A549 (cell line): ENCODE measurements at regions not wholly inside any gene's neighbourhood (a gene's known extent, or its start where the extent isn't known, plus 50 kb on each side); places are given as distances from the start of the nearest gene placed in this dataset.

Experiments used
- ATAC-seq, 2 experiments: fragments of 200-7000 bp in 1 of 2; fragments of >200 bp in 1 of 2; cut with Nextera tagmentation in 1 of 2; cut with Tn5 transposase in 1 of 2; 3 replicates each; pipeline versions ENCODE4 v1.8.0 to v1.9.1; 2018 to 2020; ENCODE audit warnings: mild to moderate bottlenecking in 1 of 2, moderate library complexity in 1 of 2
- CTCF ChIA-PET: fragments of 300-600 bp; sonication (Branson Sonifier 250); formaldehyde crosslinking; extraction: SDS; loops from one replicate; lab custom pipeline; 2021; ENCODE audit warnings: antibody characterized with exemption, inconsistent platforms; lab: Yijun Ruan, JAX
- POLR2A ChIA-PET: fragments of 350-600 bp; formaldehyde crosslinking; extraction: SDS; loops from one replicate; lab custom pipeline; 2021; ENCODE audit warnings: antibody characterized with exemption, inconsistent platforms; lab: Yijun Ruan, JAX
- DNase-seq, 2 experiments: peaks; one replicate each; pipeline versions ENCODE4 v3.0.0 to v3.0.0-alpha.2; 2011 to 2016; ENCODE audit warnings: low read depth in 1 of 2, low spot score in 1 of 2
- FAIRE-seq: peaks from 2 replicates; lab custom pipeline; 2011; peaks lifted over from hg19 to GRCh38; lab: Jason Lieb, UNC
- H3K27ac ChIP-seq, 2 experiments: fragments of >200 bp; sonication (Bioruptor Twin); formaldehyde crosslinking; 3 replicates each; pipeline ENCODE4 v1.5.1; 2016 to 2017
- H3K4me1 ChIP-seq: fragments of >200 bp; sonication (Bioruptor Twin); formaldehyde crosslinking; 3 replicates; pipeline ENCODE4 v1.6.1; 2016
- H3K4me2 ChIP-seq: fragments of >200 bp; sonication (Bioruptor Twin); formaldehyde crosslinking; 3 replicates; pipeline ENCODE4 v1.6.1; 2016
- H3K4me3 ChIP-seq: fragments of >200 bp; sonication (Bioruptor Twin); formaldehyde crosslinking; 3 replicates; pipeline ENCODE4 v1.5.1; 2016
- H3K9me3 ChIP-seq: fragments of >200 bp; sonication (Bioruptor Twin); formaldehyde crosslinking; 3 replicates; pipeline ENCODE4 v1.6.1; 2016
- CEBPB ChIP-seq, 2 experiments: fragments of >200 bp in 1 of 2; sonication (Bioruptor Twin) in 1 of 2; formaldehyde crosslinking in 1 of 2; IDR thresholded peaks; 2 replicates each; pipeline ENCODE4 v1.6.1; 2012 to 2016
- FOSB ChIP-seq: fragments of 250-450 bp; sonication (Bioruptor Pico); IDR thresholded peaks from 2 replicates; pipeline ENCODE4 v1.5.0; 2020; ENCODE audit warnings: mild to moderate bottlenecking, moderate library complexity
- FOSL2 ChIP-seq, 2 experiments: fragments of 450-650 bp in 1 of 2; fragments of >200 bp in 1 of 2; sonication (Bioruptor Twin) in 1 of 2; formaldehyde crosslinking; IDR thresholded peaks; 2 replicates each; pipeline versions ENCODE4 v1.5.0 to v1.6.1; 2016 to 2020; ENCODE audit warnings: mild to moderate bottlenecking in 1 of 2, moderate library complexity in 1 of 2
- GATA3 ChIP-seq: IDR thresholded peaks from 2 replicates; pipeline ENCODE4 v1.6.1; 2012; ENCODE audit warnings: borderline replicate concordance
- HDAC2 ChIP-seq: fragments of 200-600 bp; sonication (generic); IDR thresholded peaks from 2 replicates; pipeline ENCODE4 v1.6.1; 2016
- HEYL ChIP-seq: fragments of 250-450 bp; sonication (Bioruptor Pico); IDR thresholded peaks from 2 replicates; pipeline ENCODE4 v1.8.0; 2021; ENCODE audit warnings: mild to moderate bottlenecking, moderate library complexity
- HOXA7 ChIP-seq: fragments of 250-450 bp; sonication (Bioruptor Pico); IDR thresholded peaks from 2 replicates; pipeline ENCODE4 v1.5.0; 2020; ENCODE audit warnings: mild to moderate bottlenecking, moderate library complexity
- HOXB13 ChIP-seq: fragments of 250-450 bp; sonication (Bioruptor Pico); IDR thresholded peaks from 2 replicates; pipeline ENCODE4 v1.5.0; 2020; ENCODE audit warnings: low read depth, mild to moderate bottlenecking, moderate library complexity
- JUNB ChIP-seq: fragments of >200 bp; sonication (Bioruptor Twin); formaldehyde crosslinking; IDR thresholded peaks from 2 replicates; pipeline ENCODE4 v1.6.1; 2016
- MAFK ChIP-seq: fragments of 450-650 bp; IDR thresholded peaks from 2 replicates; pipeline ENCODE4 v1.6.1; 2014; ENCODE audit not compliant: partially characterized antibody
- MAZ ChIP-seq: fragments of 150-350 bp; IDR thresholded peaks from 2 replicates; pipeline ENCODE4 v1.6.1; 2014; ENCODE audit warnings: antibody characterized with exemption, low read depth, low read length, borderline replicate concordance
- POLR2A ChIP-seq: IDR thresholded peaks from 2 replicates; pipeline ENCODE4 v1.6.1; 2012; ENCODE audit warnings: mild to moderate bottlenecking, low read length
- SMC3 ChIP-seq: fragments of >200 bp; sonication (Bioruptor Twin); formaldehyde crosslinking; IDR thresholded peaks from 3 replicates; pipeline ENCODE4 v1.6.1; 2018; ENCODE audit warnings: inconsistent platforms
- ZFP36 ChIP-seq: fragments of 450-650 bp; IDR thresholded peaks from 2 replicates; pipeline ENCODE4 v1.6.1; 2014; ENCODE audit warnings: borderline replicate concordance; ENCODE audit not compliant: partially characterized antibody
- ZSCAN20 ChIP-seq: fragments of 250-450 bp; sonication (Bioruptor Pico); IDR thresholded peaks from 2 replicates; pipeline ENCODE4 v1.8.0; 2022; ENCODE audit warnings: mild to moderate bottlenecking, moderate library complexity
- WGBS: methylation state at CpG from one replicate; pipeline ENCODE4 v1.1.6; 2017; ENCODE audit errors: missing lambda C conversion rate; 5-methylcytosine and 5-hydroxymethylcytosine counted together
- TF ChIP-seq, protein P1 (sequence below): fragments of 250-450 bp; sonication (Bioruptor Pico); IDR thresholded peaks from 2 replicates; pipeline ENCODE4 v1.5.0; 2021; ENCODE audit warnings: mild to moderate bottlenecking, moderate library complexity, borderline replicate concordance
- TF ChIP-seq, protein P2 (sequence below): fragments of 150-350 bp; IDR thresholded peaks from 2 replicates; pipeline ENCODE4 v1.6.1; 2014; ENCODE audit warnings: low read depth, mild to moderate bottlenecking, low read length
- TF ChIP-seq, protein P3 (sequence below): fragments of >200 bp; sonication (Bioruptor Twin); formaldehyde crosslinking; IDR thresholded peaks from 3 replicates; pipeline ENCODE4 v1.6.1; 2016

DNA sequence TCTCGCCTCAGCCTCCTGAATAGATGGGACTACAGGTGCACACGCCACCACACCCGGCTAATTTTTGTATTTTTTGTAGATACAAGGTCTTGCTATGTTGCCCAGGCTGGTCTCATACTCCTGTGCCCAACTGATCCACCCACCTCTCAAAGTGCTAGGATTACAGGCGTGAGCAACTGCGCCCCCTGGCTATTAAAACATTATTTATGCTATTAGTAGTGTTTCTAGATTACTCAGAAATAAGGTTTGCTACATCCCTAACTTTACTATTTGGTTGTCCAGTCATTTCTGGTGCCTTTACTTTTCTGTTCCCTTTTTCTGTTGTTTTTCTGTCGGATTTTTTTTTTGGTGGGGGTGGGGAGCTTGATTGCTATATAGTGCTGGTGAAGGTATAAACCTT lies 393.6 kb upstream of the TPM1 start (continued):
- no peak for TF ChIP-seq HEYL (CRISPR knock-in tag)
- no peak for TF ChIP-seq HDAC2

DNA sequence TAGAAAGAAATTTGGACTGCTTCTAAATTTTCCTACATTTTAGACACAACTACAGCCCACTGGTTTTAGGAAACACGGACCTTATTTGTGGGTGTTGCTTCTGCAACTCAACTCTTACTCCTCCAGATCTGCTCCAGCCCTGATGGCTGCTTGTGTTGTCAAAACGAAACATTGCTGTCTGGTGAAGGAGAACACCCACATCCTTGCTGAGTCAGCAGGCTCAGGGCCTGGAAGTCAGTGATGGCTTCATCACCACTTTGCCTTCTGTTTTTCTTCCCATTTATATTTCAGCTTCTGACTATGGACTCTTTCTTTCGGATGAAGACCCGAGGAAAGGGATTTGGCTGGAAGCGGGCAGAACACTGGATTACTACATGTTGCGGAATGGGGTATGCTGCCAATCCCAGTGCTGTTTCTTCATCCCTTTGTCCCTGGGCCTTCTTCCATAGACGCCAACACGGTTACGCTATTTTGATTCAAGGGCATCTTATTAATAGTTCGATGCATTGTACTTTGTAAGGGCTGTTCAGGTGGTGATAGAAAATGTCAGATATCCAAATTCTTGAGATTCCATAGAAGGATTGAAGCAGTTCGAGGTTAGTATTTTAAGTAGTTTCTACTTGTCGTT lies 392.6 kb upstream of the TPM1 start:
- ATAC-seq (no peak), FAIRE-seq (peak; percentile 18), DNase-seq (no peak)
- TF ChIP-seq POLR2A: no peak
- TF ChIP-seq MAFK: peak; percentile 89
- TF ChIP-seq HOXB13: no peak
- TF ChIP-seq, protein P1, sequence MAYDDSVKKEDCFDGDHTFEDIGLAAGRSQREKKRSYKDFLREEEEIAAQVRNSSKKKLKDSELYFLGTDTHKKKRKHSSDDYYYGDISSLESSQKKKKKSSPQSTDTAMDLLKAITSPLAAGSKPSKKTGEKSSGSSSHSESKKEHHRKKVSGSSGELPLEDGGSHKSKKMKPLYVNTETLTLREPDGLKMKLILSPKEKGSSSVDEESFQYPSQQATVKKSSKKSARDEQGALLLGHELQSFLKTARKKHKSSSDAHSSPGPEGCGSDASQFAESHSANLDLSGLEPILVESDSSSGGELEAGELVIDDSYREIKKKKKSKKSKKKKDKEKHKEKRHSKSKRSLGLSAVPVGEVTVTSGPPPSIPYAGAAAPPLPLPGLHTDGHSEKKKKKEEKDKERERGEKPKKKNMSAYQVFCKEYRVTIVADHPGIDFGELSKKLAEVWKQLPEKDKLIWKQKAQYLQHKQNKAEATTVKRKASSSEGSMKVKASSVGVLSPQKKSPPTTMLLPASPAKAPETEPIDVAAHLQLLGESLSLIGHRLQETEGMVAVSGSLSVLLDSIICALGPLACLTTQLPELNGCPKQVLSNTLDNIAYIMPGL (CRISPR knock-in tag): no peak
- no peak for TF ChIP-seq FOSB (CRISPR knock-in tag)
- peaks cover 13% of the 10 kb centered on the region for H3K4me1 ChIP-seq
- 90% methylated on average over 12 of the region's 12 CpGs for WGBS
- peaks cover 4% of the 10 kb centered on the region; the same call in 1 of the 3 replicates for H3K9me3 ChIP-seq
- CTCF ChIA-PET: interaction anchor here (0.6 to 1.9 kb wide), 4 partner anchors 8 to 73 kb away, joined by 4 to 7 read pairs (median 4); no protein-coding TSS in a partner anchor
- H3K27ac ChIP-seq: no peak overlapping the region
- H3K4me2 ChIP-seq: no peak overlapping the region
- H3K4me3 ChIP-seq: no peak overlapping the region
- POLR2A ChIA-PET: no interaction called here

DNA sequence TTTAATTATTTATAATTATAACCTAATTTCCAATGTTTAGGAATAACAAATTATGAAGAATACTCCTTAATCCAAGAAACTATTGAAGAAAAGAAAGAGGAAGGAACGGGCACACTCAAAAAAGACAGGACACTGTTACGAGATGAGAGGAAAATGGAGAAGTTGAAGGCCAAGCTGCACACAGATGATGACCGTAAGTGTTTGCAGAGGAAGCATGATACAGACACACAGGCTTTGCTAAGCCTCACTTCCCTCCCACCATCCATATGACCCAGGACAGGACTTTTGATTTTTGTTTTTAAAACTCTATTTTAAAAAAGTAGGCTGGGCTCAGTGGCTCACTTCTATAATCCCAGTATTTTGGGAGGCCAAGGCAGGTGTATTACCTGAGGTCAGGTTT lies 389.4 kb upstream of the TPM1 start:
- WGBS: 88% methylated on average over 3 of the region's 3 CpGs
- H3K27ac ChIP-seq: no peak overlapping the region
- H3K4me2 ChIP-seq: no peak overlapping the region
- peaks cover 4% of the 10 kb centered on the region; the same call in 1 of the 3 replicates for H3K9me3 ChIP-seq
- no peak overlapping the region for H3K4me3 ChIP-seq
- peaks cover under 1% of the 10 kb centered on the region for H3K4me1 ChIP-seq
- no peak for ATAC-seq
- no peak for FAIRE-seq
- ChIA-PET CTCF (interaction anchor here (0.7 to 1.6 kb wide), 2 partner anchors 16 to 124 kb away, joined by 3 read pairs; no protein-coding TSS in a partner anchor), POLR2A (no interaction called here)
- TF ChIP-seq POLR2A: no peak
- TF ChIP-seq HOXA7 (CRISPR knock-in tag): no peak
- no peak for TF ChIP-seq CEBPB (IDR thresholded peaks at IDR 0.05)
- no peak for TF ChIP-seq JUNB
- no peak for TF ChIP-seq FOSL2 (IDR thresholded peaks at IDR 0.05)
- no peak for TF ChIP-seq FOSL2 (CRISPR knock-in tag; IDR thresholded peaks at IDR 0.05)
- no peak for TF ChIP-seq GATA3
- TF ChIP-seq ZSCAN20 (CRISPR knock-in tag): no peak
- no peak for TF ChIP-seq SMC3
- TF ChIP-seq, protein P2, sequence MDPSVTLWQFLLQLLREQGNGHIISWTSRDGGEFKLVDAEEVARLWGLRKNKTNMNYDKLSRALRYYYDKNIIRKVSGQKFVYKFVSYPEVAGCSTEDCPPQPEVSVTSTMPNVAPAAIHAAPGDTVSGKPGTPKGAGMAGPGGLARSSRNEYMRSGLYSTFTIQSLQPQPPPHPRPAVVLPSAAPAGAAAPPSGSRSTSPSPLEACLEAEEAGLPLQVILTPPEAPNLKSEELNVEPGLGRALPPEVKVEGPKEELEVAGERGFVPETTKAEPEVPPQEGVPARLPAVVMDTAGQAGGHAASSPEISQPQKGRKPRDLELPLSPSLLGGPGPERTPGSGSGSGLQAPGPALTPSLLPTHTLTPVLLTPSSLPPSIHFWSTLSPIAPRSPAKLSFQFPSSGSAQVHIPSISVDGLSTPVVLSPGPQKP: no peak
- TF ChIP-seq, protein P3, sequence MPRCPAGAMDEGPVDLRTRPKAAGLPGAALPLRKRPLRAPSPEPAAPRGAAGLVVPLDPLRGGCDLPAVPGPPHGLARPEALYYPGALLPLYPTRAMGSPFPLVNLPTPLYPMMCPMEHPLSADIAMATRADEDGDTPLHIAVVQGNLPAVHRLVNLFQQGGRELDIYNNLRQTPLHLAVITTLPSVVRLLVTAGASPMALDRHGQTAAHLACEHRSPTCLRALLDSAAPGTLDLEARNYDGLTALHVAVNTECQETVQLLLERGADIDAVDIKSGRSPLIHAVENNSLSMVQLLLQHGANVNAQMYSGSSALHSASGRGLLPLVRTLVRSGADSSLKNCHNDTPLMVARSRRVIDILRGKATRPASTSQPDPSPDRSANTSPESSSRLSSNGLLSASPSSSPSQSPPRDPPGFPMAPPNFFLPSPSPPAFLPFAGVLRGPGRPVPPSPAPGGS: no peak
- TF ChIP-seq MAZ: no peak
- TF ChIP-seq HDAC2: no peak
- TF ChIP-seq, protein P1 (CRISPR knock-in tag): no peak
- no peak for TF ChIP-seq ZFP36
- no peak for TF ChIP-seq HOXB13
- DNase-seq: no peak
